Neural progenitor cell (in vitro differentiated cells): ENCODE measurements at regions not wholly inside any gene's neighbourhood (a gene's known extent, or its start where the extent isn't known, plus 50 kb on each side); places are given as distances from the start of the nearest gene placed in this dataset.

Source experiments
- EZH2phosphoT487 ChIP-seq: fragments of 200-600 bp; sonication (generic); IDR thresholded peaks from 2 replicates; pipeline ENCODE4 v1.6.1; 2017; ENCODE audit warnings: antibody characterized with exemption
- TF ChIP-seq, protein P1 (sequence below): fragments of 200-600 bp; sonication (generic); IDR thresholded peaks from 2 replicates; pipeline ENCODE4 v1.5.1; 2017; ENCODE audit warnings: antibody characterized with exemption, mild to moderate bottlenecking

DNA sequence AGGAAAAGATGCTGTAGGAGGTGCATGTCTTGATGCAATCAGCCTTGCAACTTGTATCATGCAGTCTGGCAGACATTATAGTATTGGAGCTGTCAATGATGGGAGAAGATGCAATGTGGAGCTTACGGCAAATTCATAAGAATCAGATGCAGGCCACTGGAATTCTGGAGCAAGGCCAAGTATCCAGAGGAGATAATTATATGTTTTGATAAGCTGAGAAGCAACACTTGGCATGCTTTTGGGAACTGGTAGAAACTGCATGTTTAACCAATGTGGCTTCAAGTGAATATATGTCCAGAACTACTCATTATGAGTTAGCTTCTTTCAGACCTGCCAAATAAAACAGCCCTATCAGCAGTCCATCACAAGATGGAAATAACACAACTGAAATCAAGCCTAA, 249.1 kb upstream of the PPFIA2 start:
- TF ChIP-seq, protein P1, sequence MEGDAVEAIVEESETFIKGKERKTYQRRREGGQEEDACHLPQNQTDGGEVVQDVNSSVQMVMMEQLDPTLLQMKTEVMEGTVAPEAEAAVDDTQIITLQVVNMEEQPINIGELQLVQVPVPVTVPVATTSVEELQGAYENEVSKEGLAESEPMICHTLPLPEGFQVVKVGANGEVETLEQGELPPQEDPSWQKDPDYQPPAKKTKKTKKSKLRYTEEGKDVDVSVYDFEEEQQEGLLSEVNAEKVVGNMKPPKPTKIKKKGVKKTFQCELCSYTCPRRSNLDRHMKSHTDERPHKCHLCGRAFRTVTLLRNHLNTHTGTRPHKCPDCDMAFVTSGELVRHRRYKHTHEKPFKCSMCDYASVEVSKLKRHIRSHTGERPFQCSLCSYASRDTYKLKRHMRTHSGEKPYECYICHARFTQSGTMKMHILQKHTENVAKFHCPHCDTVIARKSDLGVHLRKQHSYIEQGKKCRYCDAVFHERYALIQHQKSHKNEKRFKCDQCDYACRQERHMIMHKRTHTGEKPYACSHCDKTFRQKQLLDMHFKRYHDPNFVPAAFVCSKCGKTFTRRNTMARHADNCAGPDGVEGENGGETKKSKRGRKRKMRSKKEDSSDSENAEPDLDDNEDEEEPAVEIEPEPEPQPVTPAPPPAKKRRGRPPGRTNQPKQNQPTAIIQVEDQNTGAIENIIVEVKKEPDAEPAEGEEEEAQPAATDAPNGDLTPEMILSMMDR: no peak
- no peak for TF ChIP-seq EZH2phosphoT487
